Activated CD4-positive, alpha-beta memory T cell treated with anti-CD3 and anti-CD28 coated beads for 36 hours (primary cell): ENCODE measurements at regions not wholly inside any gene's neighbourhood (a gene's known extent, or its start where the extent isn't known, plus 50 kb on each side); places are given as distances from the start of the nearest gene placed in this dataset.

Experiments used
- CTCF ChIA-PET: fragments of 350-600 bp; sonication (Branson Sonifier 250); formaldehyde crosslinking; loops from one replicate; lab custom pipeline; 2021; ENCODE audit warnings: antibody characterized with exemption, inconsistent platforms; lab: Charles Lee
- POLR2A ChIA-PET: fragments of 350-600 bp; sonication (Branson Sonifier 250); formaldehyde crosslinking; loops from one replicate; lab custom pipeline; 2021; ENCODE audit warnings: antibody characterized with exemption; lab: Charles Lee
- DNase-seq: peaks from one replicate; pipeline ENCODE4 v3.0.0-alpha.2; 2020
- H3K27ac Mint-ChIP-seq: one replicate; pipeline ENCODE4 v1.8.0; 2021; ENCODE audit warnings: mixed read lengths
- H3K27me3 Mint-ChIP-seq: one replicate; pipeline ENCODE4 v1.8.0; 2021; ENCODE audit warnings: mixed read lengths
- H3K36me3 Mint-ChIP-seq: one replicate; pipeline ENCODE4 v1.8.0; 2021; ENCODE audit warnings: mixed read lengths
- H3K4me1 Mint-ChIP-seq: one replicate; pipeline ENCODE4 v1.8.0; 2021; ENCODE audit warnings: low read depth, mixed read lengths
- H3K4me3 Mint-ChIP-seq: one replicate; pipeline ENCODE4 v1.8.0; 2021; ENCODE audit warnings: mild to moderate bottlenecking, mixed read lengths
- H3K9me3 Mint-ChIP-seq: one replicate; pipeline ENCODE4 v1.8.0; 2021; ENCODE audit warnings: mixed read lengths
- intact Hi-C: fragments of 100-400 bp; cut with micrococcal nuclease; formaldehyde crosslinking; loops from one replicate; pipeline ENCODE4 v1.15.1; 2023

DNA sequence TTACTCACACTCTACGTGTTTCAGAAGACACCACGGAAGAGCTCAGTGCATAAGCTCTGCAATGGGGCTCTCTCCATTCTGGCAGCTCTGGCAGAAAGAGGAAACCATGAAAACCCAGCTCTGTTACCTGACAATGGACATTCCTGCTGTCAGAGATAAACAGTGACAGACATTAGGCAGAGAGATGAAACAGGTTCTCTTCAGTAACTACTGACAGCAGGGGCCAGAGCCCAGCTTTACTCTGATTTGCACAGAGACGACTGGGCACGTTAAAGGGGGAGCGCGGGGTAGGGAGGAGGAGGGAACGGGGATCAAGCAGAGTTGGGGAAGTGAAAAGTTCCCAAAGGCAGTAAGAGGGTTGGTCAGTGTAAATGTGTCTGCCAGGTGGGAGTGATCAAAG is 206.1 kb downstream of the RAMP3 start:
- ChIA-PET POLR2A (no interaction called here), CTCF (no interaction called here)
- no peaks in the 10 kb centered on the region for H3K4me1 Mint-ChIP-seq
- H3K9me3 Mint-ChIP-seq: peaks cover 6% of the 10 kb centered on the region
- H3K4me3 Mint-ChIP-seq: no peak overlapping the region
- H3K27me3 Mint-ChIP-seq: peaks cover 6% of the 10 kb centered on the region
- no peaks in the 10 kb centered on the region for H3K36me3 Mint-ChIP-seq
- H3K27ac Mint-ChIP-seq: no peak overlapping the region
- DNase-seq: no peak
- intact Hi-C loops: no loop called here

DNA sequence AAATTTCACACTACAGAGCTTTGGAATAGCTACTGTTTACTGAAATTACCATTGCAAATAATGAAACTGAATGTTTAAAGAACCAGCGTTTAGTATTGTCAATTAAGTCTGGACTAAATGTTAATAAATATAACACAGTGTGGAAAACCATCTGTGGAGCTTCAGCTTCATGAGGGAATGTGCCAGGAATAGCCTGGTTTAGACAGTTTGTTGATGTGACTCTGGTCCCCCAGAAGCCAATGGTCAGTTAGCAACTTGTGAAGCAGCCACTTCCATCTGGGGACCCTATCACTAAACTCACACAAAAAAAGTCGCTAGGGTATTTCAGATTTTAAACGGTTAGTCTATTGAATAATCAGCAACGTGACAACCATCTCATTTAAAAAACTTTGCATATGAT is 207.8 kb downstream of the RAMP3 start:
- H3K27me3 Mint-ChIP-seq: peaks cover 12% of the 10 kb centered on the region
- H3K4me1 Mint-ChIP-seq: no peaks in the 10 kb centered on the region
- H3K27ac Mint-ChIP-seq: no peak overlapping the region
- no peak overlapping the region for H3K4me3 Mint-ChIP-seq
- intact Hi-C loops: no loop called here
- H3K9me3 Mint-ChIP-seq: no peaks in the 10 kb centered on the region
- ChIA-PET CTCF (no interaction called here), POLR2A (no interaction called here)
- no peak for DNase-seq
- no peaks in the 10 kb centered on the region for H3K36me3 Mint-ChIP-seq

DNA sequence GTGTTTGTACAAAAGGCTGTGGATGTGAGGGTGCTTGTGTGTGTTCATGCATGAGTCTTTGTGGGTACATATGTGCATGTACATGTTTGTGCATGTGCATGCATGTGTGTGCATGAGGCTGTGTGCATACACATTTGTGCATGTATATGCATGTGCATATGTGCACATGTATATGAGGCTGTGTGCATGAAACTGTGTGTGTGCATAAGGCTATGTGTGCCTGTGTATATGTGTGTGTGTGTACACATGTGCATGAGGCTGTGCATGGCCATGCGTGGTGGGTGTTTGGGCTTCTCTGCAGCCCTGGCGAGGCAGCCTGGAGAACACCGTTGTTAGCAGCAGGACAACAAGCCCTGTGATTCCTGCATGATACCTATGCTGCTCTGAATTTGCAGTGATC is 207.7 kb upstream of the ADCY1 start:
- H3K27ac Mint-ChIP-seq: no peak overlapping the region
- ChIA-PET POLR2A (no interaction called here), CTCF (no interaction called here)
- no peak overlapping the region for H3K4me3 Mint-ChIP-seq
- no peaks in the 10 kb centered on the region for H3K4me1 Mint-ChIP-seq
- H3K27me3 Mint-ChIP-seq: peaks cover 12% of the 10 kb centered on the region
- DNase-seq: no peak
- H3K36me3 Mint-ChIP-seq: no peaks in the 10 kb centered on the region
- no peaks in the 10 kb centered on the region for H3K9me3 Mint-ChIP-seq
- intact Hi-C loops: no loop called here

DNA sequence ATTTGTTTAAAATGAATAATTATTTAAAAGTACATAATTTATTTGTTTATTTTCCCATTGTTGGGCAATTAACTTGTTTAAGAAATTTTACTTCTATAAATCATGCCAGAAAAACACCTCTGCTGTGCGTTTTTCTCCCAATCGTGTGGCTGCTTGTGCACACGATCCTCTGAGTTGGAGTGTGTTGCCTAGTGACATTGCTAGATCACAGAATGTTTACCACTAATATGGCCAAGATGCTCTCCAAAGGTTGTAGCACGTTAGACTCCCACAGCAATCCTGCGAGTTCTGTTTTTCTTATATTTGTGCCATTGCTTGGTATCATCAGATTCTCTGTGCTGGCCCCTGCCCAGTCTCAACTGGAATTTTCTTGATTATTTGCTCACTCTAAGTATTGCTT is 207.1 kb upstream of the ADCY1 start:
- intact Hi-C loops: no loop called here
- Mint-ChIP-seq H3K36me3 (no peaks in the 10 kb centered on the region), H3K9me3 (no peaks in the 10 kb centered on the region), H3K27me3 (peaks cover 12% of the 10 kb centered on the region), H3K4me3 (no peak overlapping the region), H3K4me1 (no peaks in the 10 kb centered on the region), H3K27ac (no peak overlapping the region)
- CTCF ChIA-PET: no interaction called here
- POLR2A ChIA-PET: no interaction called here
- no peak for DNase-seq

DNA sequence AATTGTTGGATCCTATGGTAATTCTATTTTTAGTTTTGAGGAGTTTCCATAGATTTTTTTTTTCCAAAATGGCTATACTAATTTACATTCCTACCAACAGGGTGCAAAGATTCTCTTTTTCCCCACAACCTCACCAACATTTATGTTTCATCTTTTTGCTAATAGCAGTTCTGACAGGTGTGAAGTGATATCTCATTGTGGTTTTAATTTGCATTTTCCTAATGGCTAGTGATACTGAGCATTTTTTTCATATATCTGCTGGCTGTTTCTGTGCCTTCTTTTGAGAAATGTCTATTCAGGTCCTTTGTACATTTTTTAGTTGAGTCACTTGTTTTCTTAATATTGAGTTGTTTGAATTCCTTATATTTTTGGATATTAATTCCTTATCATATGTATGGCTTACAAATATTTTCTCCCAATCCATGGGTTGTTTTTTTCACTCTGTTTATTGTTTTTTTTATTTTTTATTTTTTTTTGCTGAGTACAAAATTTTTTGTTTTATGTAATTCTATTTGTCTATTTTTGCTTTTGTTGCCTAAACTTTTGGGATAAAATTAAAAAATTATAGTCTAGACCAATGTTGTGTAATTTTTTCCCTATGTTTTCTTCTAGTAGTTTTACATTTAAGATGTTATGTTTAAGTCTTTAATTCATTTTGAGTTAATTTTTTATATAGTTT is 205.9 kb upstream of the ADCY1 start:
- H3K27ac Mint-ChIP-seq: no peak overlapping the region
- no peaks in the 10 kb centered on the region for H3K4me1 Mint-ChIP-seq
- DNase-seq: no peak
- POLR2A ChIA-PET: no interaction called here
- H3K9me3 Mint-ChIP-seq: no peaks in the 10 kb centered on the region
- intact Hi-C loops: no loop called here
- H3K4me3 Mint-ChIP-seq: no peak overlapping the region
- no peaks in the 10 kb centered on the region for H3K36me3 Mint-ChIP-seq
- peaks cover 13% of the 10 kb centered on the region for H3K27me3 Mint-ChIP-seq
- CTCF ChIA-PET: no interaction called here

DNA sequence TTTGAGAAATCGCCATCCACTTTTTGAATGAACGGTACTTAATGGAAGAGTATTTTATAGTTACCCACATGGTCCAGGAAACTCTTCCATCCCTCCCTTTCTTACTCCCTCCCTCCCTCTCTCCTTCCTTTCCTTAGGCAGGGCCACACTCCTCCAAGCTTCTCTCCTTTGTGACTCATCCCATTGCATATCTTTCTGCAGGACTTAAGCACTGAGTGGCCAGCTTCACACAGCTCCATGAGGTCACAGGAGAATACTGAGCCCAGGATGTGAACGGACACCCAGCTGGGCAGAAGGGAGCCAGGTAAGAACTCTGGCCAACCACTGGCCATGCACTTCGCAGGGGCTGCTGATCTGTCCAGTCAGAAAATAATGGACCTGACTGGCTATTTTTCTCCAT is 189.7 kb upstream of the ADCY1 start:
- no peaks in the 10 kb centered on the region for H3K4me1 Mint-ChIP-seq
- H3K27ac Mint-ChIP-seq: no peak overlapping the region
- peaks cover 7% of the 10 kb centered on the region for H3K27me3 Mint-ChIP-seq
- H3K36me3 Mint-ChIP-seq: no peaks in the 10 kb centered on the region
- intact Hi-C loops: no loop called here
- DNase-seq: no peak
- H3K4me3 Mint-ChIP-seq: no peak overlapping the region
- ChIA-PET POLR2A (no interaction called here), CTCF (no interaction called here)
- H3K9me3 Mint-ChIP-seq: no peaks in the 10 kb centered on the region

DNA sequence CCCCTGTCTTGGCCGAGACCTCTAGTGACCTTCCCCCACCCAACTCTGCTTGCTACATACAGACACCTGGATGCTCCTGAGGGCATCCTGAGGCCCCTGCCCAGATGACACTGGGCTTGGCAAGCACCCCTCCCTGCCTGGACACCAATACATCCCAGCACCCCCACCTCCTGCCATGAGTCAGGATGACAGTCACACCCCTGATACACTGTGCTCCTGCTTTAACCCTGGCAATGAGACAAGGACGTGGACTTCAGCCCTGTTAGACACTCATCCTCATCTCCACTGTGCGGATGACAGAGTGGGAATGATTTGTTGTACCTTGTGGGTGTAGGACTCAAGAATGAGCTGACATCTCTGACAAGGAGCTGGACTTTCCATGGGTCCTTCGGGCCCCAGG is 186.3 kb upstream of the ADCY1 start:
- POLR2A ChIA-PET: no interaction called here

DNA sequence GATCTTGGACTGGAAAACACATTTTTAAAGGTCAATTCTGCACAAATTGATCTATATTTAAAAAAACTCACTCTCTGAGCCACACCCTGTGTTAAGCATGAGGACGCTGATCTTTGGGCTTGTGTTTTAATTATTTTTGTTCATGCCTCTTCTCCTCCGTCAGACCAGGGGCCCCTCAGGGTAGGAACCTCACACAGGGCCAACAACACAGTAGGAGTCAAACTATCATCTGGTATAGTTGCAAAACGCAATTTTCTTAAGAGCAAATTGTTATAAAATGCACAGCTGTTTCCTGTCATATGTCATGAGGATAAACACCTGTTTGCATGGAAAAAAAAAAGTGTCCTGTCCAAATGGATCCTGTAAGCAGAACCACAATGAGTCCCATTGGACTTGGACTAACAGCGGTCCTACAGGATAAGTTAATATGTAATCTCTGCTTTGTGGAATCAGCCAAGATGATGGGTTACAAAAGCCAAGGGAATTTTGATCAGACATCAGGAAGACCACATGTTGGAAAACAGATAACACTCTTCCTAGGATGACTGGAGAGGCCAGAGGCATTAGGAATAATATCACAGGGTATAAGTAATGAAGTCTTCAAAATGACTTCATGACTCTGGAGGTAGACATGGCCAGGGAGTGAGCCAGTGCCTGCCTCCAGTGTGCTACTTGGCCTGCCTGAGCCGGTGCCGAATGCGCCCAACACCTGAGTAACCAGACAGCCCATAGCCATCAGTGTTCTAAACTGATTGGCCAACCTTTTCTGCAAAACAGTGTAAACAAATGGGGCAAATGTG is 184.9 kb upstream of the ADCY1 start:
- Mint-ChIP-seq H3K4me3 (no peak overlapping the region), H3K27me3 (peaks cover 7% of the 10 kb centered on the region), H3K4me1 (no peaks in the 10 kb centered on the region), H3K36me3 (no peaks in the 10 kb centered on the region), H3K27ac (no peak overlapping the region), H3K9me3 (peaks cover 6% of the 10 kb centered on the region)
- ChIA-PET CTCF (no interaction called here), POLR2A (no interaction called here)
- DNase-seq: no peak
- intact Hi-C loops: no loop called here

More for the DNA sequence above, 186.3 kb upstream of the ADCY1 start:
- CTCF ChIA-PET: no interaction called here
- no peaks in the 10 kb centered on the region for H3K36me3 Mint-ChIP-seq
- no peaks in the 10 kb centered on the region for H3K4me1 Mint-ChIP-seq
- H3K27me3 Mint-ChIP-seq: peaks cover 7% of the 10 kb centered on the region
- no peaks in the 10 kb centered on the region for H3K9me3 Mint-ChIP-seq
- H3K4me3 Mint-ChIP-seq: no peak overlapping the region
- intact Hi-C loops: no loop called here
- no peak for DNase-seq
- H3K27ac Mint-ChIP-seq: no peak overlapping the region

DNA sequence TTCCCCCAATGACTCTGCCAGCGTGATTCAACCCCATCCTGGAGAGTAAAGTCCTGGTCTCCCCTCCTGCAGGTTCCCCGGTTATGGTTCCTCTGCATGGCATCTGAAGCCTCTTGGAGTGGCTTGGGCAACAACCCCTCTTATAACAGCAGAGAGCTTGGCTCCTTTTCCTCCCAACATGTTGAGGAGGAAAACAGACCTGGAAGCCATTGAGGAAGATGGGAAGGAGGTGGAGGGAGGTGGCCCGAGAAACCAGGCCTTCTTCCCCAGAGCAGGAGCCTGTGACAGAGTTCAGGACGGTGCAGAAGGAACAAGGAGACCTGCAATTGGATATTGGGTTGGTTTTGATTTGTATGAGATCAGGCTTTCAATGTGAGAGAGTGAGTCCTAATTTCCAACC is 184.0 kb upstream of the ADCY1 start:
- DNase-seq: no peak
- H3K36me3 Mint-ChIP-seq: no peaks in the 10 kb centered on the region
- H3K9me3 Mint-ChIP-seq: peaks cover 15% of the 10 kb centered on the region
- POLR2A ChIA-PET: no interaction called here
- H3K4me3 Mint-ChIP-seq: no peak overlapping the region
- no peak overlapping the region for H3K27ac Mint-ChIP-seq
- intact Hi-C loops: no loop called here
- no peaks in the 10 kb centered on the region for H3K4me1 Mint-ChIP-seq
- CTCF ChIA-PET: no interaction called here
- peaks cover 5% of the 10 kb centered on the region for H3K27me3 Mint-ChIP-seq

DNA sequence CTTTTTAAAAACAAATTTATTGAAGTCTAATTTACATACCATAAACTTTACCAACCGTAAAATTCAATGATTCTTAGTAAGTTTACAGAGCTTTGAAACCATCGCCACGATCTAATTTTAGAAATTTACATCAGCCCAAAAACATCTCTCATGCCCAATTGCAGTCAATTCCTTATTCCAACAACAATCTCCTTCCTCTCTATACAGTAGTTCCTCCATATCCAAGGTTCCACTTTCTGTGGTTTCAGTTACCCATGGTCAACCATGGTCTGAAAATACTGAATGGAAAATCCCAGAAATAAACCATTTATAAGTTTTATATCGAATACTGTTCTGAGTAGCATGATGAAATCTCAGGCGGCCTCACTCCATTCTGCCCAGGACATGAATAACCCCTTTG is 183.4 kb upstream of the ADCY1 start:
- peaks cover 15% of the 10 kb centered on the region for H3K9me3 Mint-ChIP-seq

DNA sequence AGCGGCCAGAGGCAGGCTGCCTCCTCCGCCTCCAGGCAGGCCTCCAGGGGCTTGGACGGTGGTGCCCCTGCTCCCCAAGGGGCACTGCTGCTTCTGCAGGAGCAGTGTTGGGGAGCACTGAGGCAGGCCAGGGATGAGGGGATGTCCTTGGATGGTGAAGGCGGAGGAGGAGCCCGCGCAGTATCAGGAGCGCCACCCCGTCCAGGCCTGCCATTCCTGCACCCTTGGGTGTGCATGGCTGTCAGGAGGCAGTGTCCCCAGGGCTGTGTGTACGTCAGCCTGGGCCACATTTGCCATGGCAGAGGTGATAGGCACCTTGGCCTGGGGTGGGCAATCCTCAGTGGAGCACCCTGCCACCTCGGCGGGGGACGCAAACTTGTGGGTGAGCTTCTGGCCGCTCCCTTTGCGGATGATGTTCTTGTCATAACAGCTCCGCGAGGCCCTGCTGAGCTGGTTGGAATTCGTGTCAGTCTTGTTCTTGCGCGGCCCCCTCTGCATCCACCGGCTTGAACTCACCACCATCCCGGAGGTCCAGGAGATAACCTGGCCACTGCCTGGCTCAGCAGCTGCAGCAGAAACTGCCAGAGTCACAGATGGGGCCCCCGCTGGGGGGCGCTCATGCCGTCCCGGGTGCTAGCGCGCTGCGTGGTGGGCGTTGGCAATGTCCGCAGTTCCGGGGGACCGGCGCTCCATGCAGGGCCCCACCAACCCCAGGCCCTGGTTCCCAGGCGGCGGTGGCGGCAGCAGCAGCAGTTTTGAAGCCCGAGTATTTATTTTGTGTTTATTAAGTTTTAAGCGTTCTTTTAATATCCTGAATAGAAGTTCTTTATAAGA is 182.3 kb upstream of the ADCY1 start:
- Mint-ChIP-seq H3K9me3 (peaks cover 15% of the 10 kb centered on the region), H3K4me3 (no peak overlapping the region), H3K27ac (no peak overlapping the region), H3K27me3 (no peaks in the 10 kb centered on the region), H3K36me3 (no peaks in the 10 kb centered on the region), H3K4me1 (no peaks in the 10 kb centered on the region)
- ChIA-PET CTCF (no interaction called here), POLR2A (no interaction called here)
- no peak for DNase-seq
- intact Hi-C loops: no loop called here

More for the DNA sequence above, 183.4 kb upstream of the ADCY1 start:
- no peak for DNase-seq
- CTCF ChIA-PET: no interaction called here
- Mint-ChIP-seq H3K27me3 (no peaks in the 10 kb centered on the region), H3K36me3 (no peaks in the 10 kb centered on the region), H3K4me1 (no peaks in the 10 kb centered on the region), H3K27ac (no peak overlapping the region), H3K4me3 (no peak overlapping the region)
- intact Hi-C loops: no loop called here
- POLR2A ChIA-PET: no interaction called here

DNA sequence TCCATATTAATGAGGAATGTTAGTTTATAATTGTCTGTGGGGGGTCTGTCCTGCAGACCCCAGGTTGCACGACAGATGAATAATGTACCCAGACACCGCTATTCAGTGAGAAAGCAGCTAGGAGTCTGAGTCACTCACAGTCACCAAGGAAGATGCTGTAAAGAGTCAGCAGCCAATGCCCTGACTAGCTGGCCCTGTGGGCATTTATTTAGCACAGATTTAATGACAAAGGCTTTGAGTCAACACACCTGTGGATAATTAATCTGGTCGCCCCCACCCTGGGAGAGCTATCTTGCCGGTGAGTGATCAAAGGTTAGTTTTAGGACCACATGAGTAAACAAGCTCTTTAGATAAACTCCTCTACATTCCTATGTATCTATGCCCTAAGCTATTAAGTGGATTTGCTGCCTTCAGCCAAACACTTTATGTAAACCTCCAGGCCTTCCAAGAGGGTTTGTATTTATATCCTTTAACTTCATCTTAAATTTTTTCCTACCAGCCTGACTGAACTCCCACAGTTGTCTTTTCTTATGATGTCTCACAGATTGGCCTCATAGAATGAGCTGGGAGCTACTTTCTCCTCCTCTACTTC is 180.0 kb upstream of the ADCY1 start:
- ChIA-PET CTCF (no interaction called here), POLR2A (no interaction called here)
- H3K27me3 Mint-ChIP-seq: peaks cover 3% of the 10 kb centered on the region
- DNase-seq: no peak
- H3K4me3 Mint-ChIP-seq: no peak overlapping the region
- no peaks in the 10 kb centered on the region for H3K36me3 Mint-ChIP-seq
- intact Hi-C loops: no loop called here
- peaks cover 15% of the 10 kb centered on the region for H3K9me3 Mint-ChIP-seq
- no peaks in the 10 kb centered on the region for H3K4me1 Mint-ChIP-seq
- no peak overlapping the region for H3K27ac Mint-ChIP-seq
